Uterus (tissue), 2 donors: ENCODE measurements at regions not wholly inside any gene's neighbourhood (a gene's known extent, or its start where the extent isn't known, plus 50 kb on each side); places are given as distances from the start of the nearest gene placed in this dataset.

ENCODE experiments used
- CTCF ChIP-seq, 4 experiments: fragments of 200-600 bp in 2 of 4; fragments of 450-650 bp in 2 of 4; sonication (generic) in 2 of 4; IDR thresholded peaks; one replicate each; pipeline ENCODE4 v1.5.1; 2016 to 2019; ENCODE audit warnings: antibody characterized with exemption in 4 of 4, mild to moderate bottlenecking in 2 of 4, moderate library complexity in 1 of 4
- POLR2A ChIP-seq, 2 donors: fragments of 450-650 bp; IDR thresholded peaks; one replicate each; pipeline ENCODE4 v1.6.1; 2016; ENCODE audit warnings: antibody characterized with exemption in 2 of 2, mild to moderate bottlenecking in 1 of 2, moderate library complexity in 1 of 2

GRCh38 chr13:84315527-84315926 is 433.3 kb upstream of the SLITRK1 start:
- TF ChIP-seq CTCF (IDR thresholded peaks at IDR 0.05) (no peak), POLR2A (IDR thresholded peaks at IDR 0.05) (no peak)
